GM19324 (cell line): ENCODE measurements at regions not wholly inside any gene's neighbourhood (a gene's known extent, or its start where the extent isn't known, plus 50 kb on each side); places are given as distances from the start of the nearest gene placed in this dataset.
"Not testable (repeated sequence)": the region's sequence is repeated elsewhere in the genome, so short reads cannot be mapped to it uniquely, and the experiment has no call there.

Experiments
- ATAC-seq: cut with Tn5 transposase; IDR thresholded peaks from one replicate; pipeline ENCODE4 v1.9.1; 2021; ENCODE audit warnings: mild to moderate bottlenecking, moderate library complexity; ENCODE audit not compliant: unreplicated experiment, low FRiP score

- ATAC-seq: no peak
These were observed 445.3 kb downstream of the NTRK2 start for GRCh38 chr9:85114799-85115198.

GRCh38 chr9:85112933-85113418 lies 443.4 kb downstream of the NTRK2 start:
- ATAC-seq: no peak

- ATAC-seq: no peak
These were observed 442.9 kb downstream of the NTRK2 start for GRCh38 chr9:85112391-85112790.

GRCh38 chr9:85108746-85109145 lies 439.2 kb downstream of the NTRK2 start:
- ATAC-seq: no peak

GRCh38 chr9:85108229-85108628 lies 438.7 kb downstream of the NTRK2 start:
- no peak for ATAC-seq

GRCh38 chr9:85089188-85089969 lies 419.9 kb downstream of the NTRK2 start:
- no peak for ATAC-seq

GRCh38 chr9:85081963-85082362 lies 412.4 kb downstream of the NTRK2 start:
- no peak for ATAC-seq

- ATAC-seq: no peak
These were observed 409.8 kb downstream of the NTRK2 start for GRCh38 chr9:85079349-85079748.

GRCh38 chr9:85077944-85078343 lies 408.4 kb downstream of the NTRK2 start:
- ATAC-seq: no peak

GRCh38 chr9:85077146-85077545 lies 407.6 kb downstream of the NTRK2 start:
- not testable (repeated sequence) for ATAC-seq
